ENCODE measurements at regions not wholly inside any gene's neighbourhood (a gene's known extent, or its start where the extent isn't known, plus 50 kb on each side); places are given as distances from the start of the nearest gene placed in this dataset.
"Not testable (repeated sequence)": the region's sequence is repeated elsewhere in the genome, so short reads cannot be mapped to it uniquely, and the experiment has no call there.

DNA sequence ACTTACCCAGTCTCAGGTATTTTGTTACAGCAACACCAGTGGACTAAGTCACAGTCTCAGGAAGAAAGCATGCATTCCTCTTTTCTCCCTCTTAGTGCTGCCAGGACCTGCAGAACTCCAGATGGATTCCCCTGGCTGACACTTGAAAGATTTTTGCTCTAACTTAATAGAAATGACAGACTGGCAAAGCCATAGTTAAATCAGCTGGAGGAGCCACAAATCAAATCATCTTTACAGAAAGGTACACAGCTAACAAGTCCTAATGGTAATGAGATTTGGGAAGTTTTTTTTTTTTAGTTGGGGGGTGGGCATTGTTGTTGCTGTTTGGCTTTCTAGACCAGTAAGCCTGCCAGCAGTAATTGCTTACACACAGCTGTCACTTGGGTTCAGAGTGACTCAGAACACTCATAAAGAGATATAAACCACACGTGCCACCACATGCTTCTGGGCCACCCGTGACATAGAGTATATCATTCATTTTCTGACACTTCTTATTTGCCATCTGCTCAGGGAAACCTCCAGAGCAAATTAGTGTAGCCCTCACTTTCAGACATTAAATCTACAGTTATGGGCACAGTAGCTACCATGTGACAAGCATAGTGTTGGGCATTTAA is 72.4 kb downstream of the FH start:
- DNase-seq: no peak

DNA sequence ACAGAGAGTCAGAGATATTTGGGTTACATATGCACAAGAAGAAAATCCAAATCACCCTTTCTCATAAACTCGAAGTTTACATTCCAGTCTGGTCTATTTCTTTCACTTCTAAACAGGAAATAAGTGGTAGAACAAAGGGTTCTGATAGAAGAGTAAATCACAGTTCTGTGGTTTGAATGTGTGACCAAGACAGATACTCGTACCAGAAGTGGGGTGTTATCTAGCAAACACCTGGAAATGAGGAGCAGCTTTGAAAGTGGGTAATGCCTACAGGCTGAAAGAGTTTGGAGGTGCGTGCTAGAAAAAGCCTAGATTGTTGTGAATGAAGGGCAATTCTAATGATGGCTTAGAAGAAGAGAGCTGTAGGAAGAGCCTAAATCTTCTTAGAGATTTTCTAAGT is 74.7 kb downstream of the FH start:
- DNase-seq: no peak

DNA sequence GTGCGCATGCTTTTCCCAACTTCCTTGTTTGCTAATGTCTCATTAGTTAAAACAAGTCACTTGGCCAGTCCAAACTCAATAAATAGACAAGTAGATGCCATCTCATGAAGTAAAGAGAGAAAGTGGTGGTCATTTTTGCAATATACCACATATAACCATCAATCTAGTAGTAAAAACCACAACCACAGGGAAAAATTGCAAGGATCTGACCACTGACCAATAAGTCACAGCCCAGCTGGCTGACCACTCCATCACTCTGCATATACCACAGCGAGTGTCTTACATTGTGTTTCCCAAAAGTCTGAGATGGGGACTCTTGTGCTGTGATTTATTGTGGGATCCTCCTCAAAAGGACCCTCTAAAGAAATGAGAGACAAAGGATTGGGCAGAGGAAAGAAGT is 76.0 kb downstream of the FH start:
- no peak for DNase-seq

- no peak for DNase-seq
These were observed 76.9 kb downstream of the FH start for GRCh38 chr1:241442686-241443085.

DNA sequence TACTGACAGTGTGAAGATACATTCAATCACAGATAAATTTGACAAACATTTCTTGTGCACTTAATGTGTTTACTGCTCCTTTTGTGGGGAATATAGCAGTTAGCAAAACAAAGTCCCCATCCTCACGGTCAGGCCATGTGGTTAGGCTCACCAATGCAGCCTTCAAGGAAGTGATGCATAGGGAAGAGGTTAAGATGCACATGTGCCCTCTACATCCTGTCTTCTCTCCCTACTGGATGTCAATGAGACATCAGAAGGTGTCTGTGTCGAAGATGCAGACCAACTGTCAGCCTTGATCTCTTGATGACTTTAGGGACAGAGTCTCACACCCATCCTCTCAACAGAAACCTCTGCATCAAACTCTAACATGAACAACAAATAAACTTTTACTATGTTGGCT is 78.7 kb downstream of the FH start:
- DNase-seq: no peak

DNA sequence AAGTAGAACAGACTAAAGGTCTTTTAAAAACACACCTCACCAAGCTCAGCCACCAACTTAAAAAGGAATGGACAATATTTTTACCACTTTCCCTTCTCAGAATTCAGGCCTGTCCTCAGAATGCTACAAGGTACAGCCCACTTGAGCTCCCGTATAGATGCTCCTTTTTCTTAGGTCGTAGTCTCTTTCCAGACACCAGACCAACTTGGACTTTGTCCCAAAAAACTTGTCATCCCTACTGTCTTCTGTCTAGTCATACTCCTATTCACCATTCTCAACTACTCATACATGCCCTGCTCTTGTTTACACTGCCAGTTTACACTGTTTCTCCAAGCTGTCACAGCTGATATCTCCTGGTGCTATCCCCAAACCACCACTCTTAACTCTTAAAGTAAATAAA is 80.9 kb downstream of the FH start:
- DNase-seq: not testable (repeated sequence)

DNA sequence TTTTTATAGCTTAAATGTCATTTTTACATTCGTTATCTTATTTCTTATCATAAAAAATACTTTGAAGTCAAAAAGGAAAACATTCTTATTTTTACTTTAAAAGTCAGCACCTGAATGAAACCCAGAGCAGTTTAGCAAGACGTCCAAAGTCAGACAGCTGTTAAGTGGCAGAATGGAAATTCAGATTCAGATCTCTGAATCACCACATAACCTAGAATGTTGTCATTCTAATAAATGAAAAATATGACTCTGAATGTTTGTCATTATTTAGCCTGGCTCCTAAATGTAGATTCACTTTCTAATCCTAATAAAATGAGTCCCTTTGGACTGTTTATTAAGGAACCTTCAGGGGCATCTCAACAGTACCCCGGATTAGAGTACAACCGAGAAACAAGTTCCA is 75.2 kb upstream of the RGS7 start:
- DNase-seq: no peak

DNA sequence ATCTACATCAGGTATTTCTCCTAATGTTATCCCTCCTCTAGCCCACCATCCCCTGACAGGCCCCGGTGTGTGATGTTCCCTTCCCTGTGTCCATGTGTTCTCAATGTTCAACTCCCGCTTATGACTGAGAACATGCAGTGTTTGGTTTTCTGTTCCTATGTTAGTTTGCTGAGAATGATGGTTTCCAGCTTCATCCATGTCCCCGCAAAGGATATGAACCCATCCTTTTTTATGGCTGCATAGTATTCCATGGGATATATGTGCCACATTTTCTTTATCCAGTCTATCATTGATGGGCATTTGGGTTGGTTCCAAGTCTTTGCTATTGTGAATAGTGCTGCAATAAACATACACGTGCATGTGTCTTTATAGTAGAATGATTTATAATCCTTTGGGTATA is 68.1 kb upstream of the RGS7 start:
- not testable (repeated sequence) for DNase-seq

GRCh38 chr1:241424480-241424971 is 67.5 kb upstream of the RGS7 start:
- DNase-seq: no peak

GRCh38 chr1:241423541-241424479 is 66.8 kb upstream of the RGS7 start:
- peak in 1 of 2 experiments; percentile 69 for DNase-seq

- DNase-seq: no peak
These were observed 65.5 kb upstream of the RGS7 start for GRCh38 chr1:241422470-241422869.

DNA sequence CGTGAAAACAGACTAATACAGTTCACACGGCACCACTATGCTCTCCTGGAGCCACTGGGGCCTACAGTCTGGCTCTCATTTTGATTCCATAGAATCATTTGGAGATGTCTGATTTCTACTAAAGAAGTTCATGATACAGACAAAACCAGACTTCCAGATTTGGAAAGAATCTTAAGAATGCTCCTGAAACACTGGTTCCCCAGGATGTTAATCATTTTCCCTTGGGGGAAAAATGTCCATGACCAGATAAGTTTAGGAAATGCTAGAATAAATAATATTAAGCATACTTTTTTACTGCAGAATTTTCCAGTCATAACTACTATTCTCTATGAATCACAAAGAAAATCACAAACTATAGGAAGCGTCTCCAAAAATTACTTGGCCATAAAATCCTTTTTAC is 63.0 kb upstream of the RGS7 start:
- DNase-seq: no peak

DNA sequence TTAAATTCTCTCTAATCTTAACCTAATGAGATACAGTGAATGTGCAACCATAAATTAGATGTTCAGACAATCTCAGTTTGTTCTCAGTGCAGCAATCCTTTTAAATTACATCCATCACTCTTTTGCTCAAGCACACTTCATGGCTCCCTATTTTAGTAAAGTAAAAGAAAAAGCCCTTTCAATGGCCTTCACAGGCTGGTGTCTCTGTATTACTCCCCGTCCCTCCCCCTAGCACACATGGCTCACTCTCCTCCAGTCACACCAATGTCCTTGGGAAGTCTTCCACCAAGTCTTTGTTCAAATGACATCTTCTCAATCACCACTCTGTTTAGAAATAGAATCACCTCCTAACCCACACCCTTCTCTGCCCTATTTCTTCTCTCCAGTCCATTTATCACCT is 60.3 kb upstream of the RGS7 start:
- no peak for DNase-seq

DNA sequence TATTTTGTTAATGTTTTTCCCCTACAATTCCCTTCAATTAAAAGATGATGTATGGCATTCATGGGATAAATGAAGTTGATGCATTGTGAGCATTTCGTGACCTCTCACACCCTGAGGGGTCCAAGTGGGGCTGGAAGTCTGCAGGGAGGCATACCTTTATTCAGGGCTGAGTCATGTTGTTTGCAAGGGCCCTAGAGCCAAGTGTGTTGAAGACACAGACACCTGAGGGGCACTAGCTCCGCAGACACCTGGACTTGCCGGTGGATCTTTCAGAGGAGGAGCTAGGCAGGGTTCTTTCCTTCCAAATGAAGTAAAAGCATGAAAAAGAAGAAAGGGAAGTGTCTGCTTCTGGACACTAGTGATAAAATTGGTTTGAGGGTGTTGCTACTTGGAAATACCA is 57.0 kb upstream of the RGS7 start:
- peak in 1 of 2 experiments; percentile 40 for DNase-seq

GRCh38 chr1:241413386-241413785 is 56.4 kb upstream of the RGS7 start:
- DNase-seq: peak in 1 of 2 experiments; percentile 64

DNA sequence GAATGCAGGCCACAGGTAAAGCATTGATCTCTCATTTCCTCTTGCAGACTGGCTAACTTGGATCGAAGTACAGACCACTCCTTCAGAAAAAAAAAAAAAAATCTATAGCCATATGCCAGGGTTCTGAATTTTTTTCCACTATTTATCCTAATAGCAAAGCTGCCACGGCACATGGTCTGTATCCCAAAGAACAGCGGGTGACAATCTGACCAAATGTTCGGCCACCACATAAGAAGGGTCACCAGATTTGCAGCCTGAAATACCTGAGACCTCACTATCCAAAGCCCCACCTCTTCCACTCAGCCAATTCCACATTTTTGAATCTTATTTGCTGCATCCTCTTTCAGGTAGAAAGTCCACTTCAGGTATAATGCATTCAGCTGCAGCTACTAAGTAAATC is 55.6 kb upstream of the RGS7 start:
- peak; percentile 35 to 62 for DNase-seq

DNA sequence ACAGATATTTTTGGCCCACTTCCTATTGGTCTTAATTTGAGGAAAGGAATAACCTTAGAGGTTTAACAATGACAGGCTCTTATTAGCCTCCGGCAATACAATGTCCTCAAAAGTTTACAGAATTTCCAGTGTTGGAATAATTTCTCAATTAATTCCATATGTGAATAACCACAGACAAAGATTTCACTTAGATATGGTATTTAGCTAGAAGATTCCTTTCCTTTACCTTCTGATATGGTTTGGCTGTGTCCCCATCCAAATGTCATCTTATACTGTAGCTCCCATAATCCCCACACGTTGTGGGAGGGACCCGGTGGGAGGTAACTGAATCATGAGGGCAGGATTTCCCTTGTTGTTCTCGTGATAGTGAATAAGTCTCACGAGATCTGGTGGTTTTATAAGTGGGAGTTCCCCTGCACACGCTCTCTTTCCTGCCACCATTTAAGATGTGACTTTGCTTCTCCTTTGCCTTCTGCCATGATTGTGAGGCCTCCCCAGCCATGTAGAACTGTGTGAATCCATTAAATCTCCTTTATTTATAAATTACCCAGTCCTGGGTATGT is 54.9 kb upstream of the RGS7 start:
- DNase-seq: no peak

- no peak for DNase-seq
These were observed 54.2 kb upstream of the RGS7 start for GRCh38 chr1:241411056-241411775.

GRCh38 chr1:241408170-241408569 is 51.2 kb upstream of the RGS7 start:
- no peak for DNase-seq

Data from cerebellar nuclear complex (tissue), 1 donor.